ENCODE measurements at regions not wholly inside any gene's neighbourhood (a gene's known extent, or its start where the extent isn't known, plus 50 kb on each side); places are given as distances from the start of the nearest gene placed in this dataset.

- H3K27ac Mint-ChIP-seq, result no peak overlapping the region
- H3K36me3 Mint-ChIP-seq, result peaks cover 0 to 19% of the 10 kb centered on the region in 2 donors
- H3K9me3 Mint-ChIP-seq, result peaks cover 21 to 22% of the 10 kb centered on the region in 2 donors
- DNase-seq (ENCODE audit: low spot score in 2 of 2), result no peak
- no peak for ATAC-seq
These were observed 53.9 kb upstream of the GALNTL6 start for GRCh38 chr4:171759274-171759673.

GRCh38 chr4:171751538-171751937 lies 61.7 kb upstream of the GALNTL6 start:
- DNase-seq (ENCODE audit: low spot score in 2 of 2) (no peak), ATAC-seq (no peak)
- Mint-ChIP-seq H3K9me3 (peaks cover 11 to 15% of the 10 kb centered on the region in 2 donors), H3K36me3 (no peaks in the 10 kb centered on the region), H3K27ac (no peak overlapping the region)

- ATAC-seq, result no peak
- Mint-ChIP-seq H3K9me3 (peaks cover 7 to 8% of the 10 kb centered on the region in 2 donors), H3K36me3 (no peaks in the 10 kb centered on the region), H3K27ac (no peak overlapping the region)
- DNase-seq (ENCODE audit: low spot score in 2 of 2), result no peak
These were observed 66.8 kb upstream of the GALNTL6 start for GRCh38 chr4:171746418-171746817.

GRCh38 chr4:171742436-171742835 lies 70.8 kb upstream of the GALNTL6 start:
- no peak for ATAC-seq
- Mint-ChIP-seq H3K27ac (no peak overlapping the region), H3K36me3 (no peaks in the 10 kb centered on the region), H3K9me3 (peaks cover 10% of the 10 kb centered on the region in 2 donors)
- DNase-seq (ENCODE audit: low spot score in 2 of 2), result no peak

- Mint-ChIP-seq H3K27ac (no peak overlapping the region), H3K36me3 (peaks cover 7 to 10% of the 10 kb centered on the region in 2 donors), H3K9me3 (peaks cover 25 to 35% of the 10 kb centered on the region in 2 donors)
- DNase-seq (ENCODE audit: low spot score in 2 of 2) (no peak), ATAC-seq (no peak)
These were observed 86.0 kb upstream of the GALNTL6 start for GRCh38 chr4:171727185-171727584.

GRCh38 chr4:171721937-171722336 lies 91.3 kb upstream of the GALNTL6 start:
- Mint-ChIP-seq H3K27ac (no peak overlapping the region), H3K9me3 (peaks cover 24 to 27% of the 10 kb centered on the region in 2 donors), H3K36me3 (peaks cover 0 to 5% of the 10 kb centered on the region in 2 donors)
- no peak for DNase-seq (ENCODE audit: low spot score in 2 of 2)
- no peak for ATAC-seq

- ATAC-seq (no peak), DNase-seq (ENCODE audit: low spot score in 2 of 2) (no peak)
- H3K27ac Mint-ChIP-seq, result no peak overlapping the region
These were observed 93.5 kb upstream of the GALNTL6 start for GRCh38 chr4:171719691-171720090.

GRCh38 chr4:171718665-171719064 lies 94.5 kb upstream of the GALNTL6 start:
- peaks cover 17 to 23% of the 10 kb centered on the region in 2 donors for H3K9me3 Mint-ChIP-seq

More at GRCh38 chr4:171719691-171720090, 93.5 kb upstream of the GALNTL6 start:
- Mint-ChIP-seq H3K36me3 (peaks cover 0 to 5% of the 10 kb centered on the region in 2 donors), H3K9me3 (peaks cover 20 to 27% of the 10 kb centered on the region in 2 donors)

GRCh38 chr4:171718069-171718468 lies 95.1 kb upstream of the GALNTL6 start:
- ATAC-seq (no peak), DNase-seq (ENCODE audit: low spot score in 2 of 2) (no peak)
- no peak overlapping the region for H3K27ac Mint-ChIP-seq
- H3K36me3 Mint-ChIP-seq, result peaks cover 0 to 5% of the 10 kb centered on the region in 2 donors
- H3K9me3 Mint-ChIP-seq, result peaks cover 14 to 20% of the 10 kb centered on the region in 2 donors

More at GRCh38 chr4:171718665-171719064, 94.5 kb upstream of the GALNTL6 start:
- no peak for ATAC-seq
- DNase-seq (ENCODE audit: low spot score in 2 of 2), result no peak
- Mint-ChIP-seq H3K27ac (no peak overlapping the region), H3K36me3 (peaks cover 0 to 5% of the 10 kb centered on the region in 2 donors)

GRCh38 chr4:171717231-171717741 lies 95.9 kb upstream of the GALNTL6 start:
- DNase-seq (ENCODE audit: low spot score in 2 of 2), result no peak
- no peak for ATAC-seq
- Mint-ChIP-seq H3K9me3 (peaks cover 7 to 17% of the 10 kb centered on the region in 2 donors), H3K36me3 (peaks cover 0 to 1% of the 10 kb centered on the region in 2 donors), H3K27ac (no peak overlapping the region)

- ATAC-seq (no peak), DNase-seq (ENCODE audit: low spot score in 2 of 2) (no peak)
- peaks cover 4 to 12% of the 10 kb centered on the region in 2 donors for H3K9me3 Mint-ChIP-seq
These were observed 97.2 kb upstream of the GALNTL6 start for GRCh38 chr4:171715973-171716372.

GRCh38 chr4:171714791-171715454 lies 98.3 kb upstream of the GALNTL6 start:
- H3K36me3 Mint-ChIP-seq, result no peaks in the 10 kb centered on the region
- peaks cover 3 to 8% of the 10 kb centered on the region in 2 donors for H3K9me3 Mint-ChIP-seq
- ATAC-seq (no peak), DNase-seq (ENCODE audit: low spot score in 2 of 2) (no peak)
- H3K27ac Mint-ChIP-seq, result no peak overlapping the region

More at GRCh38 chr4:171715973-171716372, 97.2 kb upstream of the GALNTL6 start:
- H3K27ac Mint-ChIP-seq, result no peak overlapping the region
- no peaks in the 10 kb centered on the region for H3K36me3 Mint-ChIP-seq

GRCh38 chr4:171710743-171711142 lies 102.5 kb upstream of the GALNTL6 start:
- H3K9me3 Mint-ChIP-seq, result peaks cover 4 to 5% of the 10 kb centered on the region in 2 donors
- DNase-seq (ENCODE audit: low spot score in 2 of 2), result no peak

GRCh38 chr4:171676555-171677215 lies 136.5 kb upstream of the GALNTL6 start:
- ATAC-seq, result no peak
- DNase-seq (ENCODE audit: low spot score in 2 of 2), result no peak
- H3K36me3 Mint-ChIP-seq, result no peaks in the 10 kb centered on the region
- no peak overlapping the region for H3K27ac Mint-ChIP-seq
- peaks cover 0 to 9% of the 10 kb centered on the region in 2 donors for H3K9me3 Mint-ChIP-seq

More at GRCh38 chr4:171710743-171711142, 102.5 kb upstream of the GALNTL6 start:
- Mint-ChIP-seq H3K27ac (no peak overlapping the region), H3K36me3 (no peaks in the 10 kb centered on the region)
- no peak for ATAC-seq

- H3K27ac Mint-ChIP-seq, result no peak overlapping the region
- no peak for ATAC-seq
- H3K9me3 Mint-ChIP-seq, result peaks cover 0 to 9% of the 10 kb centered on the region in 2 donors
- no peak for DNase-seq (ENCODE audit: low spot score in 2 of 2)
- H3K36me3 Mint-ChIP-seq, result no peaks in the 10 kb centered on the region
These were observed 138.4 kb upstream of the GALNTL6 start for GRCh38 chr4:171674781-171675180.

GRCh38 chr4:171668403-171668802 lies 144.8 kb upstream of the GALNTL6 start:
- no peak for DNase-seq (ENCODE audit: low spot score in 2 of 2)
- Mint-ChIP-seq H3K36me3 (no peaks in the 10 kb centered on the region), H3K27ac (no peak overlapping the region), H3K9me3 (peaks cover 1 to 10% of the 10 kb centered on the region in 2 donors)
- ATAC-seq, result no peak

- peaks cover 4 to 8% of the 10 kb centered on the region in 2 donors for H3K9me3 Mint-ChIP-seq
- H3K27ac Mint-ChIP-seq, result no peak overlapping the region
- DNase-seq (ENCODE audit: low spot score in 2 of 2) (no peak), ATAC-seq (no peak)
- no peaks in the 10 kb centered on the region for H3K36me3 Mint-ChIP-seq
These were observed 145.3 kb upstream of the GALNTL6 start for GRCh38 chr4:171667906-171668305.
